K562 (cell line): ENCODE measurements at regions not wholly inside any gene's neighbourhood (a gene's known extent, or its start where the extent isn't known, plus 50 kb on each side); places are given as distances from the start of the nearest gene placed in this dataset.

Source experiments
- ATAC-seq: fragments of 200-7000 bp; cut with Tn5 transposase; 3 replicates; pipeline ENCODE4 v1.9.1; 2020; ENCODE audit warnings: moderate library complexity
- BruUV-seq: library from RNA; stranded (reverse); fragments of 400-500 nt; replicated peaks from 2 replicates; lab custom pipeline; 2021; lab: Mats Ljungman, UMichigan
- CTCF ChIA-PET: fragments of 300-600 bp; formaldehyde crosslinking; extraction: SDS; loops from one replicate; lab custom pipeline; 2021; ENCODE audit warnings: low intra/inter-chr PET ratio; lab: Yijun Ruan, JAX
- POLR2A ChIA-PET: fragments of 300-600, 350-650 bp; sonication (Branson Sonifier 250); formaldehyde crosslinking; extraction: SDS; loops from one replicate; lab custom pipeline; 2021; ENCODE audit warnings: antibody characterized with exemption, inconsistent platforms; lab: Yijun Ruan, JAX
- DNase-seq, 4 experiments: peaks; one replicate each; pipeline versions ENCODE4 v3.0.0 to v3.0.0-alpha.2; 2011 to 2018; ENCODE audit warnings: low spot score in 3 of 4, mixed read lengths in 3 of 4; ENCODE audit errors: extremely low read depth in 1 of 4
- FAIRE-seq: peaks from 2 replicates; lab custom pipeline; 2011; peaks lifted over from hg19 to GRCh38; lab: Jason Lieb, UNC
- H2AFZ ChIP-seq: 2 replicates; pipeline ENCODE4 v1.6.0; 2011; ENCODE audit warnings: low read depth, low read length, control low read depth, inconsistent platforms
- H3K27ac ChIP-seq: fragments of 200-600 bp; 3 replicates; pipeline ENCODE4 v1.8.0; 2011; ENCODE audit warnings: low read depth, mild to moderate bottlenecking, control low read depth, inconsistent platforms, low read length, moderate library complexity, mixed read lengths; ENCODE audit errors: extremely low read depth
- H3K27me3 ChIP-seq, 2 experiments: fragments of 300-600 bp in 1 of 2; 2 replicates in 1 of 2; 3 replicates in 1 of 2; pipeline versions ENCODE4 v1.6.0 to v1.8.0; 2011; ENCODE audit warnings: inconsistent platforms in 2 of 2, low read length in 2 of 2, mild to moderate bottlenecking in 1 of 2, mixed read lengths in 1 of 2, moderate library complexity in 1 of 2; ENCODE audit not compliant: control insufficient read depth in 2 of 2, insufficient read depth in 2 of 2
- H3K36me3 ChIP-seq: fragments of 300-600 bp; 3 replicates; pipeline ENCODE4 v1.8.0; 2011; ENCODE audit warnings: mild to moderate bottlenecking, low read length, inconsistent platforms; ENCODE audit not compliant: control insufficient read depth, insufficient read depth
- H3K4me1 ChIP-seq, 2 experiments: fragments of 200-600 bp in 1 of 2; replicated peaks in 1 of 2; 2 replicates in 1 of 2; 3 replicates in 1 of 2; pipeline versions ENCODE4 v1.5.1 to v1.8.0; 2011; ENCODE audit warnings: inconsistent platforms in 2 of 2, low read length in 2 of 2, mild to moderate bottlenecking in 1 of 2, mixed read lengths in 1 of 2, moderate library complexity in 1 of 2; ENCODE audit not compliant: control insufficient read depth in 2 of 2, insufficient read depth in 2 of 2
- H3K4me2 ChIP-seq: 2 replicates; pipeline ENCODE4 v1.6.1; 2011; ENCODE audit warnings: low read length, control low read depth, inconsistent platforms, mixed read lengths; ENCODE audit not compliant: insufficient read depth
- H3K4me3 ChIP-seq: fragments of 200-600 bp; sonication (generic), shearing (Covaris generic); 2 replicates; pipeline ENCODE4 v1.5.1; 2016; ENCODE audit warnings: control low read depth, inconsistent platforms
- H3K79me2 ChIP-seq: fragments of 200-600 bp; 3 replicates; pipeline ENCODE4 v1.8.0; 2011; ENCODE audit warnings: low read length, inconsistent platforms; ENCODE audit not compliant: control insufficient read depth, insufficient read depth
- H3K9ac ChIP-seq, 2 experiments: 2 replicates each; pipeline versions ENCODE4 v1.6.0 to v1.6.1; 2011; ENCODE audit warnings: low read depth in 2 of 2, low read length in 2 of 2, control low read depth in 1 of 2, inconsistent platforms in 1 of 2, mild to moderate bottlenecking in 1 of 2, mixed read lengths in 1 of 2; ENCODE audit not compliant: insufficient read depth in 1 of 2
- H3K9me1 ChIP-seq: one replicate; pipeline ENCODE4 v1.6.0; 2011; ENCODE audit warnings: inconsistent platforms, mild to moderate bottlenecking, low read length, moderate library complexity; ENCODE audit not compliant: control insufficient read depth, insufficient read depth
- H3K9me3 ChIP-seq: replicated peaks from 2 replicates; pipeline ENCODE4 v1.5.1; 2011; ENCODE audit warnings: low read depth, low read length, inconsistent platforms; ENCODE audit not compliant: control insufficient read depth, insufficient read depth
- H4K20me1 ChIP-seq: replicated peaks from 2 replicates; pipeline ENCODE4 v1.6.1; 2011; ENCODE audit warnings: low read length, inconsistent platforms, mixed read lengths; ENCODE audit not compliant: control insufficient read depth, insufficient read depth
- C11orf30 ChIP-seq: fragments of 450-650 bp; IDR thresholded peaks from 2 replicates; pipeline ENCODE4 v1.6.1; 2016; ENCODE audit warnings: low read depth, mild to moderate bottlenecking
- CC2D1A ChIP-seq: fragments of 450-650 bp; IDR thresholded peaks from 2 replicates; pipeline ENCODE4 v1.6.1; 2017; ENCODE audit warnings: mild to moderate bottlenecking
- ELK1 ChIP-seq: sonication (generic); formaldehyde crosslinking; IDR thresholded peaks from 2 replicates; pipeline ENCODE4 v1.8.1; 2022; ENCODE audit warnings: missing genetic modification reagents
- ETS1 ChIP-seq: conservative IDR thresholded peaks from 2 replicates; pipeline ENCODE4 v1.6.1; 2011; ENCODE audit warnings: low read depth, mild to moderate bottlenecking, low read length; ENCODE audit not compliant: control insufficient read depth
- FIP1L1 ChIP-seq: fragments of 200-400 bp; formaldehyde crosslinking; IDR thresholded peaks from 2 replicates; pipeline ENCODE4 v1.6.1; 2018; ENCODE audit warnings: mild to moderate bottlenecking, low read depth, low read length; ENCODE audit not compliant: poor library complexity, severe bottlenecking
- GABPB2 ChIP-seq: fragments of 250-450 bp; sonication (Bioruptor Pico); conservative IDR thresholded peaks from 2 replicates; pipeline ENCODE4 v1.5.1; 2021; ENCODE audit warnings: mild to moderate bottlenecking
- HIVEP1 ChIP-seq: fragments of 250-450 bp; sonication (Bioruptor Pico); IDR thresholded peaks from 2 replicates; pipeline ENCODE4 v1.4.0; 2020; ENCODE audit warnings: mild to moderate bottlenecking
- HNRNPLL ChIP-seq: fragments of 200-400 bp; formaldehyde crosslinking; IDR thresholded peaks from 2 replicates; pipeline ENCODE4 v1.6.1; 2017; ENCODE audit warnings: low read length, low read depth, mild to moderate bottlenecking; ENCODE audit not compliant: poor library complexity, severe bottlenecking
- KLF1 ChIP-seq: fragments of 450-650 bp; IDR thresholded peaks from 2 replicates; pipeline ENCODE4 v1.6.1; 2016; ENCODE audit warnings: missing genetic modification characterization, missing compliant biosample characterization
- NFXL1 ChIP-seq: fragments of 450-650 bp; formaldehyde crosslinking; IDR thresholded peaks from 2 replicates; pipeline ENCODE4 v1.4.0; 2021; ENCODE audit warnings: mild to moderate bottlenecking
- NRF1 ChIP-seq, 2 experiments: fragments of 450-650 bp; IDR thresholded peaks in 1 of 2; conservative IDR thresholded peaks in 1 of 2; 2 replicates each; pipeline ENCODE4 v1.6.1; 2014; ENCODE audit warnings: mild to moderate bottlenecking in 2 of 2
- PHTF2 ChIP-seq: fragments of 250-450 bp; sonication (Bioruptor Pico); IDR thresholded peaks from 2 replicates; pipeline ENCODE4 v1.5.0; 2021; ENCODE audit warnings: mild to moderate bottlenecking
- TBL1XR1 ChIP-seq, 2 experiments: IDR thresholded peaks; 2 replicates each; pipeline ENCODE4 v1.6.1; 2012; ENCODE audit warnings: improper control_type of control experiment in 2 of 2, low read length in 2 of 2, mild to moderate bottlenecking in 1 of 2
- TEAD1 ChIP-seq, 2 experiments: fragments of 450-650 bp in 1 of 2; sonication (generic) in 1 of 2; formaldehyde crosslinking; IDR thresholded peaks; 2 replicates each; pipeline versions ENCODE4 v1.4.0 to v1.8.0; 2020 to 2022; ENCODE audit warnings: mild to moderate bottlenecking in 2 of 2, missing genetic modification reagents in 1 of 2
- XRCC4 ChIP-seq: IDR thresholded peaks from one replicate; pipeline ENCODE4 v1.6.1; 2011; ENCODE audit not compliant: insufficient read depth, insufficient read length; ENCODE audit errors: extremely low read depth
- ZC3H8 ChIP-seq: fragments of 450-650 bp; IDR thresholded peaks from 2 replicates; pipeline ENCODE4 v1.6.1; 2017
- ZNF354B ChIP-seq: fragments of 250-450 bp; sonication (Bioruptor Pico); IDR thresholded peaks from 2 replicates; pipeline ENCODE4 v1.4.0; 2020
- ZNF445 ChIP-seq: fragments of 250-450 bp; sonication (Bioruptor Pico); IDR thresholded peaks from 2 replicates; pipeline ENCODE4 v1.4.0; 2020; ENCODE audit warnings: low read depth, mild to moderate bottlenecking, moderate library complexity
- WGBS: fragments of 100-300 bp; shearing (Covaris generic); methylation state at CpG from one replicate; pipeline ENCODE4 v1.1.6; 2016; ENCODE audit warnings: low coverage, mixed read lengths; ENCODE audit not compliant: insufficient coverage; ENCODE audit errors: missing lambda C conversion rate; 5-methylcytosine and 5-hydroxymethylcytosine counted together
- in situ Hi-C: fragments of 300-500 bp; cut with MboI; formaldehyde crosslinking; loops from 4 replicates; pipeline ENCODE4 v1.15.0; 2018; ENCODE audit warnings: inconsistent platforms, mixed read lengths
- intact Hi-C: fragments of 100-400 bp; cut with micrococcal nuclease; formaldehyde crosslinking; loops from 2 replicates; pipeline ENCODE4 v1.14.2; 2022

- no TSS peak for BruUV-seq
- DNase-seq = no peak
- no peak overlapping the region for H2AFZ ChIP-seq
- TF ChIP-seq ETS1 = no peak
- TF ChIP-seq ZNF445 = no peak
- TF ChIP-seq ZC3H8 = no peak
- TF ChIP-seq GABPB2 = no peak
- no peak for TF ChIP-seq FIP1L1
- WGBS = 0% methylated on average over 2 of the region's 2 CpGs
- H3K9ac ChIP-seq = no peak overlapping the region
- H3K36me3 ChIP-seq = no peaks in the 10 kb centered on the region
- no peaks in the 10 kb centered on the region for H4K20me1 ChIP-seq
- no peaks in the 10 kb centered on the region for H3K27me3 ChIP-seq
- no peak overlapping the region for H3K27ac ChIP-seq
- CTCF ChIA-PET = no interaction called here
- H3K79me2 ChIP-seq = no peaks in the 10 kb centered on the region
- in situ Hi-C loops = no loop called here
- intact Hi-C loops = no loop called here
- POLR2A ChIA-PET = no interaction called here
- ATAC-seq = no peak
- FAIRE-seq = no peak
- no peaks in the 10 kb centered on the region for H3K4me1 ChIP-seq
- H3K4me3 ChIP-seq = no peak overlapping the region
- H3K4me2 ChIP-seq = no peak overlapping the region
- H3K9me3 ChIP-seq = no peaks in the 10 kb centered on the region
- no peaks in the 10 kb centered on the region for H3K9me1 ChIP-seq
These were observed 53.8 kb upstream of the VCX start for GRCh38 chrX:7789200-7789599.

- Histone ChIP-seq H3K27me3 (no peaks in the 10 kb centered on the region), H3K36me3 (no peaks in the 10 kb centered on the region), H3K9ac (no peak overlapping the region), H3K4me1 (no peaks in the 10 kb centered on the region), H3K4me3 (no peak overlapping the region), H3K9me3 (no peaks in the 10 kb centered on the region), H3K79me2 (no peaks in the 10 kb centered on the region), H2AFZ (no peak overlapping the region), H3K27ac (no peak overlapping the region), H4K20me1 (no peaks in the 10 kb centered on the region), H3K9me1 (no peaks in the 10 kb centered on the region), H3K4me2 (no peak overlapping the region)
- ATAC-seq (no peak), FAIRE-seq (no peak), DNase-seq (no peak)
- intact Hi-C loops (no loop called here), in situ Hi-C loops (no loop called here)
- CTCF ChIA-PET = no interaction called here
- WGBS = 0% methylated on average over 1 of the region's 1 CpG
- POLR2A ChIA-PET = no interaction called here
- no TSS peak for BruUV-seq
- TF ChIP-seq TBL1XR1 (IDR thresholded peaks at IDR 0.05; ENCODE audit: low read length in 2 of 2) (no peak), NRF1 (conservative IDR thresholded peaks at IDR 0.05 in 1 of 2, IDR thresholded peaks at IDR 0.05 in 1 of 2) (no peak), TEAD1 (CRISPR knock-in tag; IDR thresholded peaks at IDR 0.05) (no peak), ELK1 (CRISPR knock-in tag) (no peak), PHTF2 (CRISPR knock-in tag) (no peak), C11orf30 (no peak), CC2D1A (no peak), KLF1 (tag) (no peak), XRCC4 (no peak), HNRNPLL (no peak), HIVEP1 (CRISPR knock-in tag) (no peak), ZNF354B (CRISPR knock-in tag) (no peak), NFXL1 (CRISPR knock-in tag) (no peak)
These were observed 54.6 kb upstream of the VCX start for GRCh38 chrX:7788334-7788733.
